Neural progenitor cell (in vitro differentiated cells): ENCODE measurements at regions not wholly inside any gene's neighbourhood (a gene's known extent, or its start where the extent isn't known, plus 50 kb on each side); places are given as distances from the start of the nearest gene placed in this dataset.

ENCODE experiments used
- DNase-seq: peaks from one replicate; pipeline ENCODE4 v3.0.0-alpha.2; 2016; ENCODE audit warnings: low spot score
- H2AFZ ChIP-seq: fragments of 200-600 bp; sonication (generic); replicated peaks from 2 replicates; pipeline ENCODE4 v1.6.1; 2016; ENCODE audit warnings: antibody characterized with exemption
- H3F3A ChIP-seq: fragments of 200-600 bp; sonication (generic); 2 replicates; pipeline ENCODE4 v1.6.1; 2016; ENCODE audit warnings: antibody characterized with exemption, low read depth
- H3K27ac ChIP-seq: fragments of 200-600 bp; sonication (generic); 2 replicates; pipeline ENCODE4 v1.5.1; 2016; ENCODE audit warnings: mild to moderate bottlenecking
- H3K27me3 ChIP-seq: fragments of 200-600 bp; sonication (generic); 2 replicates; pipeline ENCODE4 v1.6.1; 2016; ENCODE audit warnings: mild to moderate bottlenecking, moderate library complexity
- H3K36me3 ChIP-seq: fragments of 200-600 bp; sonication (generic); 2 replicates; pipeline ENCODE4 v1.5.1; 2016
- H3K4me1 ChIP-seq: fragments of 200-600 bp; sonication (generic); 2 replicates; pipeline ENCODE4 v1.6.1; 2016; ENCODE audit warnings: mixed run types
- H3K4me2 ChIP-seq: fragments of 200-600 bp; sonication (generic); 2 replicates; pipeline ENCODE4 v1.6.1; 2016
- H3K4me3 ChIP-seq: fragments of 200-600 bp; sonication (generic); 2 replicates; pipeline ENCODE4 v1.5.1; 2016
- H3K79me2 ChIP-seq: fragments of 200-600 bp; sonication (generic); 2 replicates; pipeline ENCODE4 v1.6.1; 2016; ENCODE audit warnings: low read depth
- H3K9ac ChIP-seq: fragments of 200-600 bp; sonication (generic); 2 replicates; pipeline ENCODE4 v1.6.1; 2016
- H3K9me3 ChIP-seq: fragments of 200-600 bp; sonication (generic); 2 replicates; pipeline ENCODE4 v1.5.1; 2016; ENCODE audit warnings: low read depth
- H4K20me1 ChIP-seq: fragments of 200-600 bp; sonication (generic); 2 replicates; pipeline ENCODE4 v1.6.1; 2016; ENCODE audit warnings: low read depth
- H3K27ac Mint-ChIP-seq: 3 replicates; pipeline ENCODE4 v1.8.0; 2021; ENCODE audit warnings: mixed read lengths
- H3K27me3 Mint-ChIP-seq: 2 replicates; pipeline ENCODE4 v1.8.0; 2022; ENCODE audit warnings: low read depth, mild to moderate bottlenecking, inconsistent platforms, moderate library complexity, mixed read lengths; ENCODE audit not compliant: insufficient read depth
- H3K36me3 Mint-ChIP-seq: 3 replicates; pipeline ENCODE4 v1.8.0; 2021; ENCODE audit warnings: mixed read lengths
- H3K4me1 Mint-ChIP-seq: 3 replicates; pipeline ENCODE4 v1.8.0; 2021; ENCODE audit warnings: mixed read lengths
- H3K4me3 Mint-ChIP-seq: 3 replicates; pipeline ENCODE4 v1.8.0; 2021; ENCODE audit warnings: mild to moderate bottlenecking, moderate library complexity, mixed read lengths
- H3K9me3 Mint-ChIP-seq: 3 replicates; pipeline ENCODE4 v1.8.0; 2020; ENCODE audit warnings: mixed read lengths
- EZH2 ChIP-seq: fragments of 200-600 bp; sonication (generic); IDR thresholded peaks from 2 replicates; pipeline ENCODE4 v1.6.1; 2017; ENCODE audit warnings: antibody characterized with exemption, mild to moderate bottlenecking, moderate library complexity
- EZH2phosphoT487 ChIP-seq: fragments of 200-600 bp; sonication (generic); IDR thresholded peaks from 2 replicates; pipeline ENCODE4 v1.6.1; 2017; ENCODE audit warnings: antibody characterized with exemption
- TF ChIP-seq, protein P1 (sequence below): fragments of 200-600 bp; sonication (generic); IDR thresholded peaks from 2 replicates; pipeline ENCODE4 v1.5.1; 2017; ENCODE audit warnings: antibody characterized with exemption, mild to moderate bottlenecking

DNA sequence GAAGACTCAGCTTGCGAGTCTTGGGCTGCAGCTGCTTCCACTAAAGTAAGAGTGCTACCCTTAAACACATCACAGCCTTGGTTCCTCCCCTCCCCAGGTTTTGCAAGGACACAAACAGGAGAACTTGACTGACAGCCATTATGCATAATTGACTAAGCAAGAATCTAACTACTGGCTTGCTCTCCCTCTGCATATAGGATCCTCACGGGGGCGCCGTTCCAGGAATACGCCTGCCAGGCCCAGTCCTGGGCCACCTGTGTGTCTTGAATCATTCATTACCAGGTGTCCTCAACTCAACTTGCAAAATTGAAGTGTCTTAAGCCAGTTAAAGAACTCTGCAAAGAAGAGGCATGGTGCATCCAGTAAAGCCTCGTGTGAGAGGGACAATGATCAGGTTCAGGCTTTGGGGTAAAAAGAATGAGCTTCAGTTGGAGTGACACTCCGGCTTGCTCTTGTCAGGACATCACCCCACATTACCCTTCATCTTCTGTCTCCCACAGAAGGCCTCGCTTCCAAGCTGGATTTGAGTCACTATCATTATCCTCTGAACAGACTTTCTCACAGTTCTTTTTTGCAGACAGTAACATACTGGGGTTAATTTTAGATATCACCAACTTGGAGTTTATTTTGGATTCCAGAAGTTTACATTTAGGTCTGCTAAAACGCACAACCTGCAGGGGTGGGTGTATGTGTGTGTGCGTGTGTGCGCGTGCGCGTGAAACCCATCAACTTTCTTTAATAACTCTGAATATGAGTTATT, 273.5 kb upstream of the HS3ST1 start:
- H3K27me3 ChIP-seq = no peaks in the 10 kb centered on the region

DNA sequence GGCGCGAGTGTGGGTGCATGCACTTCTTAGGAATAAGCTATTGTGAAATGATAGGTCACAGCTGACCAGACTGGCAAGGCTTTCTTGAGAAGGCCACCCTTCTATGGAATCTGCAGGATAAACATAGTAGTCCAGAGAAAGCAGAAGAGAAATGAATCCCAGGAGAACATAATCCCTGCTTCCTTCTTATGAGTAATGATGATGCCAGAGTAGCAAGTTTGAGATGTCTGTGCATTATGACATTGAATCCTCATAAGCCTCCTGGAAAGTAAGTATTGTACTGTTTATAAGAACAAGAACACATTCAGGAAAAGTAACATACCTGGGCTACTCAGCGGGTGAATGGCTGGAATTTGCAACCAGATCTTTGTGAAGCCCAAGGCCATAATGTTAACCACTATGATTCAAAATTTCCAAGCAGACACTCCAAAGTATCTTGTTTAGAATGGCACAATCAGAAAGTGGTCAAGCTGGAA, 272.1 kb upstream of the HS3ST1 start:
- Histone ChIP-seq H4K20me1 (no peaks in the 10 kb centered on the region), H3K4me3 (no peak overlapping the region), H2AFZ (no peak overlapping the region), H3K9me3 (no peaks in the 10 kb centered on the region), H3K79me2 (no peaks in the 10 kb centered on the region), H3K27ac (no peak overlapping the region), H3K9ac (no peak overlapping the region), H3K36me3 (no peaks in the 10 kb centered on the region), H3K4me1 (no peaks in the 10 kb centered on the region), H3K4me2 (no peak overlapping the region), H3F3A (no peaks in the 10 kb centered on the region), H3K27me3 (no peaks in the 10 kb centered on the region)
- no peak for DNase-seq
- no peaks in the 10 kb centered on the region for H3K9me3 Mint-ChIP-seq
- no peaks in the 10 kb centered on the region for H3K4me1 Mint-ChIP-seq
- TF ChIP-seq EZH2phosphoT487 = no peak
- TF ChIP-seq EZH2 = no peak
- TF ChIP-seq, protein P1, sequence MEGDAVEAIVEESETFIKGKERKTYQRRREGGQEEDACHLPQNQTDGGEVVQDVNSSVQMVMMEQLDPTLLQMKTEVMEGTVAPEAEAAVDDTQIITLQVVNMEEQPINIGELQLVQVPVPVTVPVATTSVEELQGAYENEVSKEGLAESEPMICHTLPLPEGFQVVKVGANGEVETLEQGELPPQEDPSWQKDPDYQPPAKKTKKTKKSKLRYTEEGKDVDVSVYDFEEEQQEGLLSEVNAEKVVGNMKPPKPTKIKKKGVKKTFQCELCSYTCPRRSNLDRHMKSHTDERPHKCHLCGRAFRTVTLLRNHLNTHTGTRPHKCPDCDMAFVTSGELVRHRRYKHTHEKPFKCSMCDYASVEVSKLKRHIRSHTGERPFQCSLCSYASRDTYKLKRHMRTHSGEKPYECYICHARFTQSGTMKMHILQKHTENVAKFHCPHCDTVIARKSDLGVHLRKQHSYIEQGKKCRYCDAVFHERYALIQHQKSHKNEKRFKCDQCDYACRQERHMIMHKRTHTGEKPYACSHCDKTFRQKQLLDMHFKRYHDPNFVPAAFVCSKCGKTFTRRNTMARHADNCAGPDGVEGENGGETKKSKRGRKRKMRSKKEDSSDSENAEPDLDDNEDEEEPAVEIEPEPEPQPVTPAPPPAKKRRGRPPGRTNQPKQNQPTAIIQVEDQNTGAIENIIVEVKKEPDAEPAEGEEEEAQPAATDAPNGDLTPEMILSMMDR = no peak
- no peaks in the 10 kb centered on the region for H3K36me3 Mint-ChIP-seq
- no peaks in the 10 kb centered on the region for H3K27me3 Mint-ChIP-seq
- no peak overlapping the region for H3K4me3 Mint-ChIP-seq
- no peak overlapping the region for H3K27ac Mint-ChIP-seq

More for the DNA sequence above, 273.5 kb upstream of the HS3ST1 start:
- Histone ChIP-seq H3K4me1 (no peaks in the 10 kb centered on the region), H2AFZ (no peak overlapping the region), H3K9me3 (no peaks in the 10 kb centered on the region), H3K4me3 (no peak overlapping the region), H3K9ac (no peak overlapping the region), H3K4me2 (no peak overlapping the region), H3K27ac (no peak overlapping the region), H3K36me3 (no peaks in the 10 kb centered on the region), H4K20me1 (no peaks in the 10 kb centered on the region), H3K79me2 (no peaks in the 10 kb centered on the region), H3F3A (no peaks in the 10 kb centered on the region)
- Mint-ChIP-seq H3K4me1 (no peaks in the 10 kb centered on the region), H3K27me3 (no peaks in the 10 kb centered on the region), H3K9me3 (no peaks in the 10 kb centered on the region), H3K27ac (no peak overlapping the region), H3K4me3 (no peak overlapping the region), H3K36me3 (no peaks in the 10 kb centered on the region)
- no peak for DNase-seq
- TF ChIP-seq, protein P1 = peak; percentile 21
- no peak for TF ChIP-seq EZH2

DNA sequence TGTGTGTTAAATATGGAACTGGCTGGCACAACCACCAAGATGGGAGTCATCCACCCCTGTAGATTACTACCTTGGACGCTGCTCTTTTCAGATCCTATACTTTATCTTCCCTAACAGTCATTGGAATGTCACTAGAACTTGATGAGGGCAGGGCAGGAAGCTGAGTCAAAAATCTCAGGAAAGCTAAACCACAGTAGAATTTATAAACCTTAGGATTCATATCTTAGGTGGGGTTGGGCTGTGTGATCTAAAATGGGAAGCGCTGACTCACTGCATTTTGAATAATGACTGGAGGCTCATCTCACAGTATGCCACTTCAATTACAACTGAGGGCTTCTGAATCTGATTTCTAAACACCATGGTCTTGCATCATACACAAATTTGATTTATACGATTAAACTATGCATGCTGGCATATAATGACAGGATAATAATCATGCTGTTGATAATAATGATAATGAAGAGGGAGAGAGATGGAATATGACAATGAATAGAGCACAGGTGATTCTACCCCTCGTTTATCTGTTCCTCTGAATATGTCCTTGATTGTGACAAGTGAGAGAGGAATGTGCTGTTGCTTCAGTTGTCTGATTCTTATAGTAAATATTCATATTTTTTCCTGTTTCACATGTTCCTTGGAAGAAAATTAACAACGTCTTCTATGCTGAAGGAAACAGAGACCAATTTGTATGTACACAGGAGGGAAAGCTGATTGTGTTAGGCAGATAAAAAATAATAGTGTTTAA, 270.3 kb upstream of the HS3ST1 start:
- no peaks in the 10 kb centered on the region for H3K79me2 ChIP-seq
- Mint-ChIP-seq H3K9me3 (peaks cover 4% of the 10 kb centered on the region), H3K36me3 (no peaks in the 10 kb centered on the region), H3K27me3 (no peaks in the 10 kb centered on the region), H3K4me1 (no peaks in the 10 kb centered on the region), H3K4me3 (no peak overlapping the region), H3K27ac (no peak overlapping the region)
- TF ChIP-seq, protein P1 = no peak
- TF ChIP-seq EZH2 (no peak), EZH2phosphoT487 (no peak)
- no peaks in the 10 kb centered on the region for H3K27me3 ChIP-seq
- H3K4me2 ChIP-seq = no peak overlapping the region
- H3K27ac ChIP-seq = no peak overlapping the region
- no peak overlapping the region for H2AFZ ChIP-seq
- DNase-seq = no peak
- H3K4me3 ChIP-seq = no peak overlapping the region
- no peaks in the 10 kb centered on the region for H3K36me3 ChIP-seq
- H3K4me1 ChIP-seq = no peaks in the 10 kb centered on the region
- H3F3A ChIP-seq = no peaks in the 10 kb centered on the region
- no peak overlapping the region for H3K9ac ChIP-seq
- no peaks in the 10 kb centered on the region for H3K9me3 ChIP-seq
- no peaks in the 10 kb centered on the region for H4K20me1 ChIP-seq
